Suprapubic skin (tissue), 4 donors: ENCODE measurements at regions not wholly inside any gene's neighbourhood (a gene's known extent, or its start where the extent isn't known, plus 50 kb on each side); places are given as distances from the start of the nearest gene placed in this dataset.

Source experiments
- POLR2A ChIP-seq, 2 donors: fragments of 450-650 bp; IDR thresholded peaks; one replicate each; pipeline ENCODE4 v1.6.1; 2017; ENCODE audit warnings: antibody characterized with exemption in 2 of 2, mild to moderate bottlenecking in 2 of 2, moderate library complexity in 2 of 2
- POLR2AphosphoS5 ChIP-seq, 3 donors: sonication (generic); formaldehyde crosslinking; IDR thresholded peaks; one replicate each; pipeline ENCODE4 v1.6.1; 2017; ENCODE audit warnings: antibody characterized with exemption in 3 of 3
- TF ChIP-seq, protein P1 (sequence below), 2 donors: fragments of 200-600 bp in 1 of 2; fragments of 450-650 bp in 1 of 2; sonication (generic) in 1 of 2; IDR thresholded peaks; one replicate each; pipeline ENCODE4 v1.5.1; 2016 to 2019; ENCODE audit warnings: antibody characterized with exemption in 2 of 2, mild to moderate bottlenecking in 1 of 2, moderate library complexity in 1 of 2

DNA sequence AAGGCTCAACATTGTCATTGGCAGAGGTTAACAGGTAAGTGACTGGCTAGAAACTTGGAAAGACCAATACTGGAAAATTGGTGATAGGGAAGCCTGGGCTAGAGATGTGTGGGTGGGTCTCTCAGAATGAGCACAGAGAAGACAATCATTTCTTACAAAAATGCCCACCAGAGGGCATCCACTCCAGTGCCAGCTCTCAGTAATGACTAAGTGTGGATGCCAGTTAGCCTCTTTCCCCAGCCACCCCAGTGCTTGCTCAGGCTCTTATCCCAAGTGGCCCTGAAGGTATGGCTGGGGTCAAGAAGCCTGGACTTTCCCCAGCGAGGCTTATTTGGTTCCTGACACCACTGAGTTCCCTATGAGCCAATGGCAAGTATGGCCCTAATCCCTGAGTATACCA, 115.9 kb upstream of the ST8SIA2 start:
- TF ChIP-seq, protein P1, sequence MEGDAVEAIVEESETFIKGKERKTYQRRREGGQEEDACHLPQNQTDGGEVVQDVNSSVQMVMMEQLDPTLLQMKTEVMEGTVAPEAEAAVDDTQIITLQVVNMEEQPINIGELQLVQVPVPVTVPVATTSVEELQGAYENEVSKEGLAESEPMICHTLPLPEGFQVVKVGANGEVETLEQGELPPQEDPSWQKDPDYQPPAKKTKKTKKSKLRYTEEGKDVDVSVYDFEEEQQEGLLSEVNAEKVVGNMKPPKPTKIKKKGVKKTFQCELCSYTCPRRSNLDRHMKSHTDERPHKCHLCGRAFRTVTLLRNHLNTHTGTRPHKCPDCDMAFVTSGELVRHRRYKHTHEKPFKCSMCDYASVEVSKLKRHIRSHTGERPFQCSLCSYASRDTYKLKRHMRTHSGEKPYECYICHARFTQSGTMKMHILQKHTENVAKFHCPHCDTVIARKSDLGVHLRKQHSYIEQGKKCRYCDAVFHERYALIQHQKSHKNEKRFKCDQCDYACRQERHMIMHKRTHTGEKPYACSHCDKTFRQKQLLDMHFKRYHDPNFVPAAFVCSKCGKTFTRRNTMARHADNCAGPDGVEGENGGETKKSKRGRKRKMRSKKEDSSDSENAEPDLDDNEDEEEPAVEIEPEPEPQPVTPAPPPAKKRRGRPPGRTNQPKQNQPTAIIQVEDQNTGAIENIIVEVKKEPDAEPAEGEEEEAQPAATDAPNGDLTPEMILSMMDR (IDR thresholded peaks at IDR 0.05), result no peak
- no peak for TF ChIP-seq POLR2A (IDR thresholded peaks at IDR 0.05)
- TF ChIP-seq POLR2AphosphoS5 (IDR thresholded peaks at IDR 0.05), result no peak
